Pancreas (tissue), 10 donors: ENCODE measurements at regions not wholly inside any gene's neighbourhood (a gene's known extent, or its start where the extent isn't known, plus 50 kb on each side); places are given as distances from the start of the nearest gene placed in this dataset.
A peak's percentile ranks its signal among the peaks of the same experiment; 100 is the strongest.
"Not testable (repeated sequence)": the region's sequence is repeated elsewhere in the genome, so short reads cannot be mapped to it uniquely, and the experiment has no call there.

Source experiments
- ATAC-seq, 4 donors: fragments of 200-7000 bp; cut with Tn5 transposase; one replicate each; pipeline versions ENCODE4 v1.8.0 to v1.9.1; 2020; ENCODE audit warnings: mild to moderate bottlenecking in 4 of 4, moderate library complexity in 4 of 4
- DNase-seq, 6 donors: peaks; one replicate each; pipeline ENCODE4 v3.0.0-alpha.2; 2020
- FAIRE-seq: peaks from 2 replicates; lab custom pipeline; 2012; peaks lifted over from hg19 to GRCh38; lab: Jason Lieb, UNC
- H3K27ac ChIP-seq, 4 donors: fragments of 200-600 bp; sonication (generic); 1 replicate in 3 of 4; 2 replicates in 1 of 4; pipeline versions ENCODE4 v1.5.0 to v1.8.0; 2020
- H3K27me3 ChIP-seq, 4 donors: fragments of 200-600 bp; one replicate each; pipeline ENCODE4 v1.8.0; 2021
- H3K36me3 ChIP-seq, 3 donors: fragments of 200-600 bp; sonication (generic) in 1 of 3; one replicate each; pipeline versions ENCODE4 v1.5.0 to v1.8.0; 2020 to 2021
- H3K4me1 ChIP-seq, 3 donors: fragments of 200-600 bp; one replicate each; pipeline ENCODE4 v1.8.0; 2021
- H3K4me3 ChIP-seq, 4 donors: fragments of 200-600 bp; sonication (generic) in 2 of 4; one replicate each; pipeline versions ENCODE4 v1.5.0 to v1.8.0; 2020 to 2021
- H3K9me3 ChIP-seq, 4 donors: fragments of 200-600 bp; one replicate each; pipeline ENCODE4 v1.8.0; 2021
- CTCF ChIP-seq, 4 donors: fragments of 200-600 bp; sonication (generic) in 3 of 4; IDR thresholded peaks; one replicate each; pipeline versions ENCODE4 v1.5.0 to v1.8.0; 2021; ENCODE audit warnings: antibody characterized with exemption in 4 of 4
- WGBS, 2 donors: extraction: QIAGEN DNeasy Blood & Tissue Kit; methylation state at CpG; one replicate each; pipeline ENCODE4 v1.1.7; 2013; 5-methylcytosine and 5-hydroxymethylcytosine counted together
- intact Hi-C, 3 donors: fragments of 100-400 bp; cut with DNase I; formaldehyde crosslinking; loops; one replicate each; pipeline versions ENCODE4 v1.11.1 to v1.14.2; 2022
- donor health status: healthy with polysubstance abuse.
- donor health status: DM: no; HTN: no; CAD: no; lungs with moderate emphysema.
- donor health status: DM: no; HTN: no; CAD: no.
- donor health status: control.
- donor health status: control.
- donor health status: Bipolar disorder and iron deficiency.
- donor health status: DM: yes; HTN: yes; CAD: no.
- donor health status: DM: no; HTN: no; CAD: no.
- donor health status: DM: no; HTN: no; CAD: no.
- donor health status: DM: yes; HTN: yes; CAD: no.

GRCh38 chr12:19671695-19672094 is 232.4 kb downstream of the AEBP2 start:
- H3K9me3 ChIP-seq, result no peaks in the 10 kb centered on the region
- ATAC-seq, result no peak
- H3K4me1 ChIP-seq, result no peaks in the 10 kb centered on the region
- H3K36me3 ChIP-seq, result no peaks in the 10 kb centered on the region
- intact Hi-C loops, result no loop called here
- FAIRE-seq, result no peak
- H3K27me3 ChIP-seq, result no peaks in the 10 kb centered on the region
- no peak overlapping the region for H3K4me3 ChIP-seq
- no peak for DNase-seq
- no peak overlapping the region for H3K27ac ChIP-seq
- TF ChIP-seq CTCF (IDR thresholded peaks at IDR 0.05), result no peak

DNA sequence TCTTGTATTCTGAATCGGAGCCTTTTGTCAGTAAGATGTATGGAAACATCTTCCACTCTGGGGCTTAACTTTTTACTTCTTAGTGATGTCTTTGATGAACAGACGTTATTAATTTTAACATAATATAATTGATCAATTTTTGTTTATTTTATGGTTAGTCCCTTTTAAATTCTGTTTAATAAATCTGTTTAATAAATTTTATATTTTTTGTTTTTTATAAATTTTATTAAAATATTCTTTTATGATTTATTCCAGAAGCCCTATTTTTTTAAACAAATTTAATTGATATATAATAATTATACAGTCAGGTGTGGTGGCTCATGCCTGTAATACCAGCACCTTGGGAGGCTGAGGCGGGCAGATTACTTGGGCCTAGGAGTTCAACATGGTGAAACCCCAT is 235.1 kb downstream of the AEBP2 start:
- FAIRE-seq (peak; percentile 47), ATAC-seq (no peak), DNase-seq (no peak)
- WGBS, 2 donors, result 89% methylated on average over 3 of the region's 3 CpGs
- H3K27me3 ChIP-seq, result no peaks in the 10 kb centered on the region
- no peaks in the 10 kb centered on the region for H3K9me3 ChIP-seq
- no peaks in the 10 kb centered on the region for H3K4me1 ChIP-seq
- TF ChIP-seq CTCF (IDR thresholded peaks at IDR 0.05), result no peak
- H3K36me3 ChIP-seq, result no peaks in the 10 kb centered on the region
- H3K27ac ChIP-seq, result no peak overlapping the region
- intact Hi-C loops, result no loop called here
- no peak overlapping the region for H3K4me3 ChIP-seq

- Histone ChIP-seq H3K36me3 (no peaks in the 10 kb centered on the region), H3K4me1 (no peaks in the 10 kb centered on the region), H3K9me3 (no peaks in the 10 kb centered on the region), H3K4me3 (no peak overlapping the region), H3K27ac (no peak overlapping the region), H3K27me3 (no peaks in the 10 kb centered on the region)
- WGBS, 2 donors, result 92 to 94% methylated on average over 2 of the region's 2 CpGs
- ATAC-seq, result no peak
- no peak for DNase-seq
- intact Hi-C loops, result no loop called here
- no peak for TF ChIP-seq CTCF (IDR thresholded peaks at IDR 0.05)
- FAIRE-seq, result no peak
Observed at GRCh38 chr12:19675361-19675760, 236.1 kb downstream of the AEBP2 start.

GRCh38 chr12:19678501-19678900 is 239.2 kb downstream of the AEBP2 start:
- H3K36me3 ChIP-seq, H3K27ac ChIP-seq, ATAC-seq, H3K27me3 ChIP-seq, intact Hi-C loops, H3K4me1 ChIP-seq, FAIRE-seq, DNase-seq, H3K9me3 ChIP-seq, H3K4me3 ChIP-seq: not testable (repeated sequence)
- WGBS, 2 donors, result 75 to 82% methylated on average over 3 of the region's 3 CpGs

DNA sequence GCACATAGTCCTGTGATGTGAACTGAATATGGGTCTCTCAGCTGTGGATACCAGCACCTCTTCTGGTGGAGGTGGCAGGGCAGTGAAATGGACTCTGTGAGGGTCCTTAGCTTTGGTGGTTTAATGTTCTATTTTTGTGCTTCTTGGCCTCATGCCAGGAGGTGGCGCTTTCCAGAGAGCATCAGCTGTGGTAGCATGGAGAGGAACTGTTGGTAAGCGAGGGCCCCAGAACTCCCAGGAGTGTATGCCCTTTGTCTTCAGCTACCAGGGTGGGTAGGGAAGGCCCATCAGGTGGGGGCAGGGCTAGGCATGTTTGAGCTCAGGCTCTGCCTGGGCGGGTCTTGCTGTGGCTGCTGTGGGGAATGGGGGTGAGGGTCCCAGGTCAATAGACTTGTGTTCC is 241.7 kb downstream of the AEBP2 start:
- no peaks in the 10 kb centered on the region for H3K9me3 ChIP-seq
- WGBS, 2 donors, result 95 to 98% methylated on average over 3 of the region's 3 CpGs
- DNase-seq (peak in 2 of 6 donors; percentile 9 to 34), ATAC-seq (no peak), FAIRE-seq (no peak)
- intact Hi-C loops, result no loop called here
- H3K4me3 ChIP-seq, result no peak overlapping the region
- H3K27me3 ChIP-seq, result no peaks in the 10 kb centered on the region
- H3K27ac ChIP-seq, result no peak overlapping the region
- H3K4me1 ChIP-seq, result no peaks in the 10 kb centered on the region
- no peaks in the 10 kb centered on the region for H3K36me3 ChIP-seq
- no peak for TF ChIP-seq CTCF (IDR thresholded peaks at IDR 0.05)
